ENCODE measurements at regions not wholly inside any gene's neighbourhood (a gene's known extent, or its start where the extent isn't known, plus 50 kb on each side); places are given as distances from the start of the nearest gene placed in this dataset.

GRCh38 chr9:86557063-86557766 lies 203.0 kb upstream of the TUT7 start:
- intact Hi-C loops (cut with micrococcal nuclease; ENCODE audit: unreplicated experiment) (no loop called here), in situ Hi-C loops (cut with HindIII; ENCODE audit: extremely low pct_ligation_motif_present, low pct_unique_long_range_greater_than_20kb) (no loop called here)
- Histone ChIP-seq H3K27me3 (ENCODE audit: control insufficient read depth in 1 of 2, insufficient read depth in 2 of 2, low read length in 2 of 2) (peaks cover 0 to 14% of the 10 kb centered on the region in 2 experiments; a peak in 2 of 5 replicates), H3K4me3 (replicated peaks in 1 of 3; ENCODE audit: insufficient read depth in 1 of 3, low read depth in 2 of 3, low read length in 3 of 3) (no peak overlapping the region), H3K4me2 (ENCODE audit: low read depth, low read length) (no peak overlapping the region), H4K20me1 (ENCODE audit: insufficient read depth, low read length) (no peaks in the 10 kb centered on the region), H2AFZ (ENCODE audit: low read length) (no peak overlapping the region), H3K27ac (ENCODE audit: extremely low read length, insufficient read depth, low read length) (no peak overlapping the region), H3K9me3 (ENCODE audit: low read length) (no peaks in the 10 kb centered on the region), H3K9ac (ENCODE audit: insufficient read depth, low read depth, low read length) (no peak overlapping the region), H3K79me2 (ENCODE audit: insufficient read depth, low read length) (no peaks in the 10 kb centered on the region), H3K4me1 (ENCODE audit: insufficient read depth, low read length) (no peaks in the 10 kb centered on the region), H3K36me3 (replicated peaks in 1 of 2; ENCODE audit: control insufficient read depth in 1 of 2, insufficient read depth in 2 of 2, low read length in 2 of 2) (no peaks in the 10 kb centered on the region)
- 0% methylated on average over 3 of the region's 7 CpGs for WGBS (ENCODE audit: low lambda C conversion rate)
- no peak for TF ChIP-seq ZNF841 (CRISPR knock-in tag; IDR thresholded peaks at IDR 0.05; ENCODE audit: borderline replicate concordance)
- TF ChIP-seq PBX2 (CRISPR knock-in tag; IDR thresholded peaks at IDR 0.05) = no peak
- TF ChIP-seq ETV6 (CRISPR knock-in tag; conservative IDR thresholded peaks at IDR 0.05) = no peak
- no peak for TF ChIP-seq MTF2 (CRISPR knock-in tag; IDR thresholded peaks at IDR 0.05; ENCODE audit: borderline replicate concordance)
- TF ChIP-seq ZSCAN25 (CRISPR knock-in tag; IDR thresholded peaks at IDR 0.05) = no peak
- TF ChIP-seq, protein P1, sequence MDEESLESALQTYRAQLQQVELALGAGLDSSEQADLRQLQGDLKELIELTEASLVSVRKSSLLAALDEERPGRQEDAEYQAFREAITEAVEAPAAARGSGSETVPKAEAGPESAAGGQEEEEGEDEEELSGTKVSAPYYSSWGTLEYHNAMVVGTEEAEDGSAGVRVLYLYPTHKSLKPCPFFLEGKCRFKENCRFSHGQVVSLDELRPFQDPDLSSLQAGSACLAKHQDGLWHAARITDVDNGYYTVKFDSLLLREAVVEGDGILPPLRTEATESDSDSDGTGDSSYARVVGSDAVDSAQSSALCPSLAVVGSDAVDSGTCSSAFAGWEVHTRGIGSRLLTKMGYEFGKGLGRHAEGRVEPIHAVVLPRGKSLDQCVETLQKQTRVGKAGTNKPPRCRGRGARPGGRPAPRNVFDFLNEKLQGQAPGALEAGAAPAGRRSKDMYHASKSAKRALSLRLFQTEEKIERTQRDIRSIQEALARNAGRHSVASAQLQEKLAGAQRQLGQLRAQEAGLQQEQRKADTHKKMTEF (CRISPR knock-in tag; IDR thresholded peaks at IDR 0.05) = no peak
- no peak for TF ChIP-seq ZFAT (CRISPR knock-in tag; conservative IDR thresholded peaks at IDR 0.05)
- no peak for TF ChIP-seq SP5 (CRISPR knock-in tag; IDR thresholded peaks at IDR 0.05; ENCODE audit: borderline replicate concordance, low read depth)
- TF ChIP-seq KLF16 (CRISPR knock-in tag; IDR thresholded peaks at IDR 0.05) = no peak
- no peak for TF ChIP-seq ZNF512B (CRISPR knock-in tag; IDR thresholded peaks at IDR 0.05; ENCODE audit: borderline replicate concordance)
- no peak for TF ChIP-seq ZBTB3 (CRISPR knock-in tag; IDR thresholded peaks at IDR 0.05; ENCODE audit: borderline replicate concordance, low read depth)
- TF ChIP-seq ZBTB7B (CRISPR knock-in tag; IDR thresholded peaks at IDR 0.05) = no peak
- no peak for TF ChIP-seq MEIS1 (CRISPR knock-in tag; IDR thresholded peaks at IDR 0.05; ENCODE audit: borderline replicate concordance)
- CTCF ChIA-PET (ENCODE audit: low intra/inter-chr PET ratio, low total read pairs) = no interaction called here
- FAIRE-seq (no peak), ATAC-seq (no peak), DNase-seq (ENCODE audit: low spot score) (no peak)
- POLR2A ChIA-PET = no interaction called here
- no TSS peak for BruUV-seq (replicated peaks)

Data from HepG2 (cell line).